ENCODE measurements at regions not wholly inside any gene's neighbourhood (a gene's known extent, or its start where the extent isn't known, plus 50 kb on each side); places are given as distances from the start of the nearest gene placed in this dataset.

DNA sequence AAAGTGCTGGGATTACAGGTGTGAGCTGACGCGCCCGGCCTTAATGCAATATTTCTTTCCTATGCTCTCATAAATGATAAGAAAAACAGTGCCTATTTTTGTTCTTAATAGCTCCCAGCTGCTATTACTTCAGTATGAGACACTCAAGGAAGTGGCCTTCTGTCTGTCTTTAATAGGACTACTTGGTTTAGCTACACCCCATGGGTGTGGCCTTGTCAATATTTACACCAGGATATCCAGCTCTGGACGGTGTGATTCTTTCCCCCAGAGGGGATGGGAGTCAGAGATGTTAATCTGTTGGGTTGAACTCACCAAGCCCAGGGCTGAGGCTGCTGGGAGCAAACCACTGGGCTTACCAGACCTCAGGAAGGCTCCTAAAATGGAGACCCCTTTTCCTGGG is 134.2 kb downstream of the CEP57L1 start:
- ChIA-PET POLR2A (no interaction called here), CTCF (interaction anchor here (0.9 kb wide), 1 partner anchor 12 kb away, joined by 3 read pairs; no protein-coding TSS in a partner anchor)
- no peak for DNase-seq (ENCODE audit: extremely low spot score)
- TF ChIP-seq CTCF (IDR thresholded peaks at IDR 0.05; ENCODE audit: control extremely low read depth, extremely low read depth, low read depth, missing control alignments), result no peak

- ChIA-PET POLR2A (no interaction called here), CTCF (interaction anchor here (1.5 kb wide), 1 partner anchor 40 kb away, joined by 6 read pairs; no protein-coding TSS in a partner anchor)
- no peak for DNase-seq (ENCODE audit: extremely low spot score)
- no peak for TF ChIP-seq CTCF (IDR thresholded peaks at IDR 0.05; ENCODE audit: control extremely low read depth, extremely low read depth, low read depth, missing control alignments)
These were observed 132.3 kb downstream of the CEP57L1 start for GRCh38 chr6:109227646-109228045.

- DNase-seq (ENCODE audit: extremely low spot score), result no peak
- ChIA-PET POLR2A (no interaction called here), CTCF (no interaction called here)
- no peak for TF ChIP-seq CTCF (IDR thresholded peaks at IDR 0.05; ENCODE audit: control extremely low read depth, extremely low read depth, low read depth, missing control alignments)
These were observed 131.0 kb downstream of the CEP57L1 start for GRCh38 chr6:109226353-109226752.

GRCh38 chr6:109225946-109226345 is 130.6 kb downstream of the CEP57L1 start:
- POLR2A ChIA-PET, result no interaction called here
- CTCF ChIA-PET, result interaction anchor here (1.3 kb wide), 1 partner anchor 11 kb away, joined by 3 read pairs; no protein-coding TSS in a partner anchor
- no peak for TF ChIP-seq CTCF (IDR thresholded peaks at IDR 0.05; ENCODE audit: control extremely low read depth, extremely low read depth, low read depth, missing control alignments)
- no peak for DNase-seq (ENCODE audit: extremely low spot score)

DNA sequence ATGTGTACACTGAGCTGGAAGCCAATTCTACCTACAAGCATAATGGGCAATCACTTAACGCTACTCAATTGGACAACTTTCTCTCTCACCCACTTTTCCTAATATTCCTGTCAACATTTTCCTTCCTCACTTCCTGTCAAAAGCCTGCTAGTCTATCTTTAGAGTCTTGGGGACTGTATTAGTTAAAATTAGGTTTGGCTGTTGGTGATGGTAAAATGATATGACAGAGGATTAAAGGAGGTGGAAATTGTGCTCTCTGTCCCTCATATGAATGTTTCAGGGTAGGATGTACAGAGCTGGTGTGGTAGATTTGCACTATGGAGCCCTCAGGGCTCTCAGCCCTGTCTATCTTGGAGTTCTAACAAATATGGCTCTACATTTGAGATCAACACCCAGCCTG is 129.7 kb downstream of the CEP57L1 start:
- ChIA-PET CTCF (interaction anchor here (1.0 to 1.3 kb wide), 2 partner anchors 12 to 16 kb away, joined by 3 read pairs; no protein-coding TSS in a partner anchor), POLR2A (no interaction called here)
- TF ChIP-seq CTCF (IDR thresholded peaks at IDR 0.05; ENCODE audit: control extremely low read depth, extremely low read depth, low read depth, missing control alignments), result no peak
- no peak for DNase-seq (ENCODE audit: extremely low spot score)

GRCh38 chr6:109224107-109224875 is 129.0 kb downstream of the CEP57L1 start:
- ChIA-PET POLR2A (no interaction called here), CTCF (interaction anchor here (1.0 to 1.3 kb wide), 2 partner anchors 13 to 17 kb away, joined by 3 read pairs; no protein-coding TSS in a partner anchor)
- DNase-seq (ENCODE audit: extremely low spot score), result no peak
- TF ChIP-seq CTCF (IDR thresholded peaks at IDR 0.05; ENCODE audit: control extremely low read depth, extremely low read depth, low read depth, missing control alignments), result no peak

Measured in GM10248 (cell line).